Thyroid gland (tissue), 4 donors: ENCODE measurements at regions not wholly inside any gene's neighbourhood (a gene's known extent, or its start where the extent isn't known, plus 50 kb on each side); places are given as distances from the start of the nearest gene placed in this dataset.

Experiments
- CTCF ChIP-seq, 6 experiments: fragments of 200-600 bp in 3 of 6; fragments of 450-650 bp in 3 of 6; sonication (generic) in 3 of 6; IDR thresholded peaks; one replicate each; pipeline ENCODE4 v1.5.1; 2016 to 2019; ENCODE audit warnings: antibody characterized with exemption in 6 of 6, mild to moderate bottlenecking in 2 of 6, inconsistent platforms in 1 of 6, moderate library complexity in 1 of 6
- POLR2A ChIP-seq, 2 donors: fragments of 450-650 bp; IDR thresholded peaks; one replicate each; pipeline ENCODE4 v1.6.1; 2017; ENCODE audit warnings: antibody characterized with exemption in 2 of 2, mild to moderate bottlenecking in 2 of 2, moderate library complexity in 1 of 2

- TF ChIP-seq CTCF (IDR thresholded peaks at IDR 0.05) (no peak), POLR2A (IDR thresholded peaks at IDR 0.05) (no peak)
Observed at GRCh38 chr5:63655043-63655442, 307.2 kb downstream of the HTR1A start.
